HG02973 (cell line): ENCODE measurements at regions not wholly inside any gene's neighbourhood (a gene's known extent, or its start where the extent isn't known, plus 50 kb on each side); places are given as distances from the start of the nearest gene placed in this dataset.
A peak's percentile ranks its signal among the peaks of the same experiment; 100 is the strongest.

Source experiments
- ATAC-seq: cut with Tn5 transposase; IDR thresholded peaks from one replicate; pipeline ENCODE4 v1.9.1; 2021; ENCODE audit warnings: moderate library complexity; ENCODE audit not compliant: unreplicated experiment

GRCh38 chr3:72470904-72471417, 377.3 kb downstream of the SHQ1 start:
- ATAC-seq, result no peak

- ATAC-seq, result no peak
Measured at GRCh38 chr3:72465853-72466252, 382.4 kb downstream of the SHQ1 start.

- ATAC-seq, result no peak
Measured at GRCh38 chr3:72463083-72463482, 385.2 kb downstream of the SHQ1 start.

GRCh38 chr3:72462595-72463011, 385.6 kb downstream of the SHQ1 start:
- ATAC-seq, result no peak

GRCh38 chr3:72461787-72462186, 386.5 kb downstream of the SHQ1 start:
- no peak for ATAC-seq

GRCh38 chr3:72460205-72461174, 387.8 kb downstream of the SHQ1 start:
- no peak for ATAC-seq

- no peak for ATAC-seq
Measured at GRCh38 chr3:72459588-72459987, 388.7 kb downstream of the SHQ1 start.

- no peak for ATAC-seq
Measured at GRCh38 chr3:72458375-72458774, 389.9 kb downstream of the SHQ1 start.

- no peak for ATAC-seq
Measured at GRCh38 chr3:72454441-72454840, 393.8 kb downstream of the SHQ1 start.

- ATAC-seq, result no peak
Measured at GRCh38 chr3:72453706-72454105, 394.5 kb downstream of the SHQ1 start.

GRCh38 chr3:72452745-72453144, 395.5 kb downstream of the SHQ1 start:
- no peak for ATAC-seq

GRCh38 chr3:72451841-72452240, 396.4 kb downstream of the SHQ1 start:
- ATAC-seq, result no peak

- ATAC-seq, result no peak
Measured at GRCh38 chr3:72449551-72449950, 398.7 kb downstream of the SHQ1 start.

- ATAC-seq, result no peak
Measured at GRCh38 chr3:72448858-72449257, 399.4 kb downstream of the SHQ1 start.

GRCh38 chr3:72448375-72448823, 399.8 kb downstream of the SHQ1 start:
- no peak for ATAC-seq

- peak; percentile 87 for ATAC-seq
Measured at GRCh38 chr3:72447059-72447946, 400.9 kb downstream of the SHQ1 start.

GRCh38 chr3:72446218-72447058, 401.8 kb downstream of the SHQ1 start, which contains the start of gene RYBP:
Gene RYBP, minus strand, starts transcription at chr3:72446621.
- ATAC-seq, result peak; percentile 25

- no peak for ATAC-seq
Measured at GRCh38 chr3:72445827-72446217, 402.4 kb downstream of the SHQ1 start.

GRCh38 chr3:72444656-72445223, 403.5 kb downstream of the SHQ1 start:
- ATAC-seq, result no peak

GRCh38 chr3:72442759-72443158, 405.5 kb downstream of the SHQ1 start:
- no peak for ATAC-seq
